ENCODE measurements at regions not wholly inside any gene's neighbourhood (a gene's known extent, or its start where the extent isn't known, plus 50 kb on each side); places are given as distances from the start of the nearest gene placed in this dataset.
"Not testable (repeated sequence)": the region's sequence is repeated elsewhere in the genome, so short reads cannot be mapped to it uniquely, and the experiment has no call there.

- DNase-seq = no peak
Measured at GRCh38 chrX:40406330-40406859, 174.4 kb upstream of the ATP6AP2 start.

DNA sequence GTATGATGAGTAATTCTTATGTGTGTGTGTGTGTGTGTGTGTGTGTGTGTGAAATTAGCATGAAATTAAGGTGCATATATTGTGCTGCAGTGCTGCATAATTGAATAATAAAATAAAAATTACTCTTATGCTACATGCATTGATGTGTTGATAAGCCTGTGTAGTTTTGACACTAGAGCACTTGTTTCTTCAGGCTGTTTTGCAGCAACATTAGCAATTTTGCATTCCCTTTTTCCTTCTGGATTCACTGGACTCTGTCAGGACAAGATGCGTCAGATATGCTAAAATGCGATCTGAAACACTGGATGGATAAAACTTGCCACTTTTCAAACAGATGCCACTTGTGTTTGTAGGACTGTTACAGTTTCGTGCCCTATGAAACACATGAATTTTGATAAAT lies 175.4 kb upstream of the ATP6AP2 start:
- no peak for DNase-seq

DNA sequence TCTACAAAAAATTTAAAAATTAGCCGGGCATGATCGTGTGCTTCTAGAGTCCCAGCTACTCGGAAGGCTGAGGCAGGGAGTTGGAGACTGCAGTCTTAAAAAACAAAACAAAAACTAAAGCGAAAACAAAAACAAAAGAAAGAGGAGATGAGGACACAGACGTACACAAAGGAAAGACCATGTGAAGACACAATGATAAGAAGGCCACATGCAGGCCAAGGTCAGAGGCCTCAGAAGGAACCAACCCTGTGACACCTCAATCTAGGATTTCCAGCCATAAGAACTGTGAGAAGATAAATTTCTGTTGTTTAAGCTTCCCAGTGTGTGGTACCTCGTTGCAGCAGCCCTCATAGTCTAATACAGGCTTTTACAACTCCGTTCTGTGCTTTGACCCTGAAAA lies 177.0 kb upstream of the ATP6AP2 start:
- no peak for DNase-seq

GRCh38 chrX:40402831-40403533 lies 177.8 kb upstream of the ATP6AP2 start:
- DNase-seq = no peak

- DNase-seq = no peak
Measured at GRCh38 chrX:40395102-40395501, 185.7 kb upstream of the ATP6AP2 start.

- DNase-seq = no peak
Measured at GRCh38 chrX:40394302-40394701, 186.5 kb upstream of the ATP6AP2 start.

- DNase-seq = no peak
Measured at GRCh38 chrX:40392599-40392998, 188.2 kb upstream of the ATP6AP2 start.

- no peak for DNase-seq
Measured at GRCh38 chrX:40391662-40392061, 189.1 kb upstream of the ATP6AP2 start.

DNA sequence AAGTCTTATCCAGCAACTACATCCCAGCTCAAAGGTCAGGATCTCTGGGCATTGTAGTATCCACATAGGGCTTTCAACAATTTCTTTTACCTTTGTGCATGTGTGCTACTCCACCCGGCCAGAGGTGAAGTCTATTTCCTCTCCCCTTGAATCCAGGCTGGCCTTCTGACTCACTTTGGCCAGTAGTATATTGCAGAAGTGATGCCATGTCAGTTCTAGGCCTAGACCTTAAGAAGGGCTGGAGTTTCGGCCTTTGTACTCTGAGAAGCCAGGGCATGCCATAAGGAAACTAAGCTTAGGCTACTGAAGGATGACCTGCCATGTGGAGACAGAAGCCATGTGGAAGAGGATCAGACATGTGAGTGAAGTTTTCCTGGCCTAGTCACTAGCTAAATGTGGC lies 191.2 kb upstream of the ATP6AP2 start:
- DNase-seq = no peak

DNA sequence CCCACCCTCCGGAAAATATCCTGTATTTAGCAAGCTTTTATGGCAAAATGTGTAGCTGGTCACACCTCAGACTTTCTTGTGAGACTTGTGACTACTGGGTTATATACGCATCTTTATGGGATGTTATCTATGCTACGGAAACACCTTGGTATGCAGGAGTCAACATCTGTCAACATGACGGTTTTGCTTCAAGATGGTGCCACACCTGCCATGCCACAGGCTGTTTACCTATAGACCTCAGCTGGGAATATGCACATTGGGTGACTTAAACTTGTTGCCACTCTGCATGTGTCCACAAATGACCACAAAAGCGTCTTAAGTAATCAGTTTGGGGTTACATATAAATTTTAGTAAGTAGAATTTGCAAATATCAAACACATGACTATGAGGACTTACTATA lies 192.3 kb upstream of the ATP6AP2 start:
- no peak for DNase-seq

- DNase-seq = not testable (repeated sequence)
Measured at GRCh38 chrX:40387869-40388268, 192.9 kb upstream of the ATP6AP2 start.

GRCh38 chrX:40387311-40387710 lies 193.5 kb upstream of the ATP6AP2 start:
- DNase-seq = not testable (repeated sequence)

- no peak for DNase-seq
Measured at GRCh38 chrX:40385682-40386081, 195.1 kb upstream of the ATP6AP2 start.

- no peak for DNase-seq
Measured at GRCh38 chrX:40385256-40385655, 195.5 kb upstream of the ATP6AP2 start.

DNA sequence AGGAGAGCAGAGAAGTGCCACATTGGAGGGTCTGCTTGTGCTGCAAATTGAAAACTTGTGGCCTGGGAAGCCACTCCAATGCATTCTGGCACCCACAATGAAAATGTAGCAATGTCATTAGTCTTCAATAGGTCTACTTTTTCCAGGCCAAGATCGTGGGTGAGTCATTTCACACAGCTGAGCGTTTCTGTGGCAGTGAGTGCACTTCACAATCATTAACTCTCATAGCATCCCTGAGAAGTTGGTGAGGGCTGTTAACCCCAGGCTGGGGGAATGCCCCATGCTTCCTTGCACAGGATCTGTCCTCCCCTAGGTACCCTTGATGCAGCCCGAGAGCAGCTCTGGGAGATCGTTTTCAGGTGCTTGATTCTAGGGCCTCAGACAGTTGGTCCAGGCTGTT lies 196.8 kb upstream of the ATP6AP2 start:
- DNase-seq = no peak

- DNase-seq = no peak
Measured at GRCh38 chrX:40383360-40383759, 197.4 kb upstream of the ATP6AP2 start.

GRCh38 chrX:40380655-40381488 lies 199.9 kb upstream of the ATP6AP2 start:
- DNase-seq = peak in 1 of 2 donors; percentile 32

GRCh38 chrX:40377684-40378083 lies 203.1 kb upstream of the ATP6AP2 start:
- no peak for DNase-seq

DNA sequence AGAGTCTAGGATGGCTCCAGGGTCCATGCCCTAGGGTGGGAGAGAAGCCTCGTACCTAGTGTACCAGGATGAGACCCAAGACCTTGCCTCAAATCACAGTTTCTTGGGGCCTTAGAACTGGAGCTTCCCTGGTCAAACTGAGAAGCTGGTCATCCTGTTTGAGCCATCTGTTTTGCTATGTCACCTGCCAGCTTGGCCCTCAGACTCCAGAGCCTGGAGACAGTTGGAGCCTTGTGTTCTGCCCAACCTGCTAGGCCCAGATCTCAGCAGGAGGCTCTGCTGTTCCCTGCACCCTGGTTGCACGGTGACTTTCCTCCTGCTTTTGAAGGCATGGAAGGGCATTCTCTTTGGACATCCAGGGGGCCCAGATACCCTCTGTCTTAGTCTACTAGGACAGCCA lies 206.3 kb upstream of the ATP6AP2 start:
- DNase-seq = no peak

DNA sequence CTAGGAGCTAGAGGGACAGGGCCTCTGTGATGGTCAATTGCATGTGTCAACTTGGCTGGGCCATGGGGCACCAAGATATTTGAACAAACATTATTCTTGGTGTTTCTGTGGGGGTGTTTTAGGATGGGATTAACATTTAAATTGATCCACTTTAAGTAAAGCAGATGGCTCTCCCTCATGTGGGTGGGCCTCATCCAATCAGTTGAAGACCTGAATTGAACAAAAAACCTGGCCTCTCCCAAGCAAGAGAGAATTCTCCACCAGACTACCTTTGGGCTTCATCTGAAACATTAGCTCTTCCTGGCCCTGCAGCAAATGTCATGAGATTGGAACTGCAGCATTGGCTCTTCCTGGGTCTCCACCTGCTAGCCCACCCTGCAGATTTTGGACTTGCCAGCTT lies 207.1 kb upstream of the ATP6AP2 start:
- no peak for DNase-seq

DNA sequence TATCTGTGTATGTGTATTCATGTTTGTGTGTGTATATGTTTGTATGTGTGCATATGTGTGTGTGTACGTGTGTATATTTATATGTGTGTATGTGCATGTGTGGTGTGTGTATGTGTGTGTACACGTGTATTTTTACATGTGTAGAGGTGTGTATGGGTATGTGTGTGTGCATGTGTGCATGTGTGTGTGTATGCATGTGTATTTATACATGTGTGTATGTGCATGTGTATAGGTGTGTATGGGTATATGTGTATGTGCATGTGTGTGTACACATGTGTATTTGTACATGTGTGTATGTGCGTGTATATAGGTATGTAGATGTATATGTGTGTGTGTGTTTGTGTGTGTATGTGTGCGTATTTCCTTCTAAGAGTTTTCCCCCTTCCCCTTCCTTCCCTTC lies 207.7 kb upstream of the ATP6AP2 start:
- DNase-seq = no peak

GRCh38 chrX:40371376-40371775 lies 209.4 kb upstream of the ATP6AP2 start:
- DNase-seq = no peak

DNA sequence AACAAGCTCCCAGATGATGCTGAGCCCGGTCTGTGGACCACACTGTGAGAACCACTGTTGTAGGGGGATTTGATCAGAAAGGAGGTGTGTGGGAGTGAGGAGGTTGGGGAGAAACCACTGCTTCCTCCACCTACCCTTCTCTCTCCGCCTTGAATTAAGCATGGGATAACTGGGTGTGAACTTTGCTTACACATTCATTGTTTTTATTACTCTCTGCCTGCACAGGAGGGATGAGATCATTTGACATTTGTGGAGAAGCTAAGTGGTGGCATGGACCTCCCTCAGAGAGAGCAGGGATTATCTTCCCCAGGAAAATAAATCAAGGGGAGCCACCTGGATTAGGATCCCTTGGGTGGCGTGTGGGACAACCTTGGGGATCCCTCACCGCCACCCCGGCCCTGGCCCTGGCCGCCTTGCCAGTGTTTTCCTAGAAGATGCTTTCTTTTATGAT lies 212.1 kb upstream of the ATP6AP2 start:
- DNase-seq = no peak

DNA sequence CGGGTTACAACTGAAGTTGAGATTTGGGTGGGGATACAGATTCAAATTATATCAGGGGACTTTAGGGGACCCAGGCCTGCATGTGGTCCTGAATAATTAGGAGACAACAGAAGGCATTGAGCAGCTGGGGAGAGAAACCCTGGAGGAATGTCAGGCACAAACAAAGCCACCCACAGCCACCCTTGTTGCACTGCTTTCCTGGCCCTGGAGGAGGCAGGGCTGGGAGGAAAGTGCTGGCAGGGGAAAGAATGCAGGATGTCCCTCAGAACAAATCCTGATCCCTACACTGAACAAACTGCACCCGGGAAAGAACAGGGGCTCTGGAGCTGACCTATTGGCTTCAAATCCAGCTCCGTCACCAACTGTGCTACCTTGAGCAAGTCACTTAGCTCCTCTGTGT lies 214.1 kb upstream of the ATP6AP2 start:
- DNase-seq = no peak

All from CD4-positive, alpha-beta T cell treated with Interleukin-4 for 1 hour (primary cell).